Peyer's patch (tissue), 4 donors: ENCODE measurements at regions not wholly inside any gene's neighbourhood (a gene's known extent, or its start where the extent isn't known, plus 50 kb on each side); places are given as distances from the start of the nearest gene placed in this dataset.

Experiments
- DNase-seq, 3 donors: peaks; one replicate each; pipeline ENCODE4 v3.0.0-alpha.2; 2017 to 2019
- H3K27ac ChIP-seq, 4 donors: fragments of 200-600 bp; sonication (generic); one replicate each; pipeline ENCODE4 v1.5.1; 2016 to 2019
- H3K27me3 ChIP-seq, 2 donors: fragments of 200-600 bp; sonication (generic); one replicate each; pipeline ENCODE4 v1.5.1; 2019
- H3K36me3 ChIP-seq, 3 donors: fragments of 200-600 bp; sonication (generic); one replicate each; pipeline ENCODE4 v1.5.1; 2016 to 2019
- H3K4me1 ChIP-seq, 4 donors: fragments of 200-600 bp; sonication (generic); one replicate each; pipeline ENCODE4 v1.5.1; 2016 to 2019
- H3K4me3 ChIP-seq, 4 donors: fragments of 200-600 bp; sonication (generic); 1 replicate in 3 of 4; 2 replicates in 1 of 4; pipeline ENCODE4 v1.5.1; 2016 to 2019; ENCODE audit warnings: mild to moderate bottlenecking in 1 of 4
- H3K9me3 ChIP-seq, 4 donors: fragments of 200-600 bp; sonication (generic); one replicate each; pipeline ENCODE4 v1.5.1; 2016 to 2019; ENCODE audit warnings: mild to moderate bottlenecking in 1 of 4
- CTCF ChIP-seq, 6 experiments: fragments of 450-650 bp in 4 of 6; fragments of 200-600 bp in 2 of 6; sonication (generic) in 1 of 6; IDR thresholded peaks; one replicate each; pipeline ENCODE4 v1.5.1; 2017 to 2019; ENCODE audit warnings: antibody characterized with exemption in 6 of 6, mild to moderate bottlenecking in 3 of 6, moderate library complexity in 1 of 6
- POLR2A ChIP-seq, 2 donors: fragments of 450-650 bp; IDR thresholded peaks; one replicate each; pipeline ENCODE4 v1.5.1; 2017; ENCODE audit warnings: antibody characterized with exemption in 2 of 2, mild to moderate bottlenecking in 2 of 2, moderate library complexity in 2 of 2

- H3K36me3 ChIP-seq, result no peaks in the 10 kb centered on the region
- H3K4me1 ChIP-seq, result no peaks in the 10 kb centered on the region
- no peak for TF ChIP-seq CTCF (IDR thresholded peaks at IDR 0.05)
- no peak for TF ChIP-seq POLR2A (IDR thresholded peaks at IDR 0.05)
- no peak overlapping the region for H3K4me3 ChIP-seq
- H3K27ac ChIP-seq, result no peak overlapping the region
- H3K27me3 ChIP-seq, result no peaks in the 10 kb centered on the region
- no peak for DNase-seq
- H3K9me3 ChIP-seq, result no peaks in the 10 kb centered on the region
Observed at GRCh38 chr1:106134561-106134960, 921.9 kb upstream of the PRMT6 start.

GRCh38 chr1:106173101-106173500 is 883.4 kb upstream of the PRMT6 start:
- no peaks in the 10 kb centered on the region for H3K4me1 ChIP-seq
- no peak for TF ChIP-seq CTCF (IDR thresholded peaks at IDR 0.05)
- no peak for TF ChIP-seq POLR2A (IDR thresholded peaks at IDR 0.05)
- no peaks in the 10 kb centered on the region for H3K36me3 ChIP-seq
- H3K9me3 ChIP-seq, result no peaks in the 10 kb centered on the region
- DNase-seq, result no peak
- no peaks in the 10 kb centered on the region for H3K27me3 ChIP-seq
- no peak overlapping the region for H3K27ac ChIP-seq
- no peak overlapping the region for H3K4me3 ChIP-seq

GRCh38 chr1:106178791-106179190 is 877.7 kb upstream of the PRMT6 start:
- H3K36me3 ChIP-seq, result no peaks in the 10 kb centered on the region
- TF ChIP-seq POLR2A (IDR thresholded peaks at IDR 0.05) (no peak), CTCF (IDR thresholded peaks at IDR 0.05) (no peak)
- no peak overlapping the region for H3K27ac ChIP-seq
- no peaks in the 10 kb centered on the region for H3K27me3 ChIP-seq
- H3K4me1 ChIP-seq, result no peaks in the 10 kb centered on the region
- no peaks in the 10 kb centered on the region for H3K9me3 ChIP-seq
- no peak for DNase-seq
- no peak overlapping the region for H3K4me3 ChIP-seq

GRCh38 chr1:106181866-106182265 is 874.6 kb upstream of the PRMT6 start:
- Histone ChIP-seq H3K27ac (no peak overlapping the region), H3K27me3 (no peaks in the 10 kb centered on the region), H3K4me1 (no peaks in the 10 kb centered on the region), H3K9me3 (no peaks in the 10 kb centered on the region), H3K36me3 (no peaks in the 10 kb centered on the region), H3K4me3 (no peak overlapping the region)
- no peak for DNase-seq
- TF ChIP-seq POLR2A (IDR thresholded peaks at IDR 0.05) (no peak), CTCF (IDR thresholded peaks at IDR 0.05) (no peak)

- Histone ChIP-seq H3K4me3 (no peak overlapping the region), H3K4me1 (no peaks in the 10 kb centered on the region), H3K9me3 (no peaks in the 10 kb centered on the region), H3K27ac (no peak overlapping the region), H3K36me3 (no peaks in the 10 kb centered on the region), H3K27me3 (no peaks in the 10 kb centered on the region)
- no peak for DNase-seq
- TF ChIP-seq POLR2A (IDR thresholded peaks at IDR 0.05) (no peak), CTCF (IDR thresholded peaks at IDR 0.05) (no peak)
Observed at GRCh38 chr1:106185089-106185488, 871.4 kb upstream of the PRMT6 start.

GRCh38 chr1:106189780-106190179 is 866.7 kb upstream of the PRMT6 start:
- TF ChIP-seq CTCF (IDR thresholded peaks at IDR 0.05) (no peak), POLR2A (IDR thresholded peaks at IDR 0.05) (no peak)
- H3K4me1 ChIP-seq, result no peaks in the 10 kb centered on the region
- DNase-seq, result no peak
- H3K9me3 ChIP-seq, result peaks cover 0 to 3% (median 0%) of the 10 kb centered on the region in 4 donors
- no peaks in the 10 kb centered on the region for H3K27me3 ChIP-seq
- no peaks in the 10 kb centered on the region for H3K36me3 ChIP-seq
- H3K4me3 ChIP-seq, result no peak overlapping the region
- no peak overlapping the region for H3K27ac ChIP-seq
